Cardiac septum (tissue), 1 donor: ENCODE measurements at regions not wholly inside any gene's neighbourhood (a gene's known extent, or its start where the extent isn't known, plus 50 kb on each side); places are given as distances from the start of the nearest gene placed in this dataset.
"Not testable (repeated sequence)": the region's sequence is repeated elsewhere in the genome, so short reads cannot be mapped to it uniquely, and the experiment has no call there.

Experiments used
- DNase-seq: peaks from one replicate; pipeline ENCODE4 v3.0.0-alpha.2; 2020; ENCODE audit warnings: low spot score
- intact Hi-C: fragments of 100-400 bp; cut with DNase I; formaldehyde crosslinking; loops from one replicate; pipeline ENCODE4 v1.14.0; 2022
- donor health status: DM: no; HTN: no; CAD: no.

DNA sequence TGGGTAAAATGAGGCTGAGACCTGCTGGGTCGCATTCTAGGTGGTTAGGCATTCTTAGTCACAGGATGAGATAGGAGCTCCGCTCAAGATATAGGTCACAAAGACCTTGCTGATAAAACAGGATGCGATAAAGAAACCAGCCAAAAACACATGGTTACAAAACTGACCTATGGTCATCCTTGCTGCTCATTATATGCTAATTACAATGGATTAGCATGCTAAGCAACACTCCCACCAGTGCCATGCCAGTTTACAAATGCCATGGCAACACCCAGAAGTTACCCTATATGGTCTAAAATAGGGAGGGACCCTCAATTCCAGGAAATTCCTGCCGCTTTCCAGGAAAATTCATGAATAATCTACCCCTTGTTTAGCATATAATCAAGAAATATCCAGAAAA lies 132.4 kb downstream of the BRMS1L start:
- intact Hi-C loops: no loop called here

DNA sequence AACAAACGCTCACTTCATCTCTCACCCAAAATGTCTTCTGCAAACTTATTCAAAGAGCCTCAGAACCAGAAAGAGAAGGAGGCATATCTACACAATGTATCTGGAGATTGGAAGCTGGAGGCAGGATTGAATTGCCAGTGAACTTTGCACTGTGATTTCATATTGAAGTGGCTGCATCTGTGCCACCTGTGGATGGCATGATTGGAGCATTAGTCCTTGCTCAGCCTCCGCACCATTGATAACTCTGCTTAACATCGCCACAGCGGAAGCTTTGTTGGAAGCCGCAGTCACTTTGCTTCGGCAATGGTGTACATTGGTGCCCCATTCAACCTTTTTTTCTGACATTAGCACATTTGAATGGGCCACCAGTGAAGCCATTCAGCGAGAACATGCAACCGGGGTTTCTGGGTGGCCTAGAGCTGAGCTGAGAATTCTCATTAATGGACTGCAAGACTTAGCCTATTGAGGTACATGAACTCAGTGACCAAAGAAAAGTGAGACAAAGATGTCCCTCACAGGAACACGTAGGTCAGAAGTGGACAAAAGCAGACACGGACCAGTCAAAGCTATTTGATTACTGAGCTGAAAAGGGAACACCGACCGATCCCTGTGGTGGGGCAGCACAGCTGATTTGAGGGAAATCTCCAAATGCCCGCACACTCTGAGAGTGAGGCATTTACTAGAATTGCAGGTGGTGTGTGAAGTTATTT lies 130.4 kb downstream of the BRMS1L start:
- intact Hi-C loops: no loop called here
- DNase-seq: no peak

More for the DNA sequence above, 132.4 kb downstream of the BRMS1L start:
- DNase-seq: no peak

DNA sequence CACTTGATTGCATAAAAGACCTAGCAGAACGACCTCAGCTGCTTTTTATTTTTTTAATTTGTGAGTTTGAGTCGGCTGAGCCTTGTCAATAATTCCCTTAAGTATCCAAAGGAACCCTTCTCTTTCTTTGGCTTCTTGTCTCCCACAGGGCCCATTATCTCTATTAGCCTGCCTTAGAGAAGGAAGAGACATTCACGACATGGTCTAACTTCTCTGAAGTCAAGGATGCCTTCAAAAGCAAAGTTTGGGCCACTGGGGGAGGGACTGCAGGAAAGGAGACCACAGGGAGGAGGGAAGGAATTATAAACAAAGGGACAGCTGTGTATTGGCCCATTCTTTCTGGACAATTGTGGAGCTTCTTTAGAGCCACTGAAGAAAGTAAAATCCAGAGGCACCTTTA lies 126.4 kb downstream of the BRMS1L start:
- no peak for DNase-seq
- intact Hi-C loops: no loop called here

DNA sequence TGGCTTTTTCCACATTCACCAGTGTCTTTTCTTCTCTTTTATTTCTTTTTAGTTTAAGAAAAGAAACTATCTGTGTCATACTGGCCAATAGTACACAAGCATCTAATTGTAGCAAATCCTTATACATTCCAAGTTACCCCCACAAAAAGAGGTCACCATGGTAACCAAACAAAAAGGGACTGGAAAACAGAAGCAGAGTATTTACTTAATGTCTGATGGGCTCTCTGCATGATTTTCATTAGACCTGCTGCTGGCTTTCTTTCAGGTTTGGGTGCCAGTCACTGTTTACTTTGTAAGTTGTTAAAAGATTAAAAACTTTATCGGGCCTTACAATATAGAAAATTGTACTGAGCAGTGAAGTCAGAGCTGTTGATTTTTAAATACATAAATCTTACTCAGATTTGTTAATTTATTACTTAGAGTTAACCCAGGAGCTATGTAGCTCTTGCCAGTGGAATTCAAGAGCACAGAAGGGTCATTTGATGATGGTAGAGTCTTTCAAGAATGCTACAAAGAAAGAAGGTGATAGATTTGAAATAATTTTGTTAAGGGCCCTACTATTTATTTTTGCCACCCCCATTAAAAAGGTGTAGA lies 123.9 kb downstream of the BRMS1L start:
- intact Hi-C loops: no loop called here

DNA sequence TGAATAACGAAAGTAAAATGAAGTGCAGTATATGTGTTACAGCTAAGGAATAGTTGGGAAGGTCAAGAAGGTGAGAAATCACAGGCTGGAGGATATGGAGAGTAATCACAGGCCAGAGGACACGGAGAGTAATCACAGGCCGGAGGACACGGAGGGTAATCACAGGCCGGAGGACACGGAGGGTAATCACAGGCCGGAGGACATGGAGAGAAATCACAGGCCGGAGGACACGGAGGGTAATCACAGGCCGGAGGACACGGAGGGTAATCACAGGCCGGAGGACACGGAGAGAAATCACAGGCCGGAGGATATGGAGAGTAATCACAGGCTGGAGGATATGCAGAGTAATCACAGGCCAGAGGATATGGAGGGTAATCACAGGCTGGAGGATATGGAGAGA lies 121.8 kb downstream of the BRMS1L start:
- intact Hi-C loops, DNase-seq: not testable (repeated sequence)

More for the DNA sequence above, 123.9 kb downstream of the BRMS1L start:
- DNase-seq: no peak

DNA sequence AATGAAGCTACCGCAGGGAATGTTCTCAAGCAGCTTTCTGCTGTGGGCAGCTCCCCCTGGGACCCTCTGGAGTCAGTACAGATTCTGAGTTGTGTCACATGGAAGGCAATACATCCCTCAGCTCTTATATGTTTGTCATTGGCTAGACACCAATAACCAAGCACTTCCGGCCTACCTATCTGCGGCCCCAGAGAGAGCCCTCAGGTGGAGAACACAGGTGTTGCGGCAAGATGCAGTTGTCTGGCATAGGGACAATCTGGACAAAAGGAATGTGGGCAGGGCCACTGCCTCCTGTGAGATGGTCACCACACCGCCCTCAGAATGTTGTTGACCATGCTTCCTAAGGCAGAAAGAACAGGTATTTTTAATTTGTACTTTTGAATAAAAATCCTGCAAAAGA lies 118.7 kb downstream of the BRMS1L start:
- intact Hi-C loops: no loop called here
- no peak for DNase-seq

DNA sequence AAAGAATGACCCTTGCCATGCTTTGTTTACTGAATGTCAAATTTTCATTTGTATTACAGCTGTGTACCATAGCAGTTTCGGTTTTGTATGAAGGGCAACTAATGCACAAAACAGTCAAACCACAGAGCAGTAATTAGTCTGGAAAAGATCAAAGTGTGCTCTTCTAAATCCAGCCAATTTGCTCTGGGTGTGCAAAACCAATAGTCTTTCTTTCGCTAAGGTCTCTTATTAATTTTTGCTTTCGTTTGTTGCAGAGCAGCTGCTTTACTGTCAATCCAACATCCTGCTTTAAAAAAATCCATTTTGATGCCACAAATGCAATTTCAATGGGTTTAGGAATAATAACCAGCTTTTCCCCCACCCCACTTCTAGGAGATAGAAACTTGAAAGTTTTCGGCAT lies 114.2 kb downstream of the BRMS1L start:
- no peak for DNase-seq
- intact Hi-C loops: no loop called here

DNA sequence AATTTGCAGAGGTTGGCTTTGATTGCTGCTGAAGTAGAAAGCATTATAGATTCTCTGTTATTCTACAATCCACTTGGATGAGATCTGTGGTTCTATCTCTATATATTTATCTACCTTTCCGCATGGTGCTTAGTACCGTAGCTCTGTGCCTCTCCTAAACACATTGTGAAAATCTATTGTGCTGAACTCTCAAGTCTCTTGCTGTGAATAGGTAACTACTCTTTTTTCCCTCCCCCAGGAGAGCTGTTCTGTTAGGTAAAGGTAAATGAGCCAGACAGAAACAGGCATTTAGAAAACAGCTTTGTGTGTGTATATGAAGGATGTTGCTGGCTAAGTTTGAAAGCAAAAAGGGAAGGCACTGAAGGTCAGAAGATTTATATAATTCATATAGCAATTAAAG lies 112.6 kb downstream of the BRMS1L start:
- intact Hi-C loops: no loop called here
- DNase-seq: no peak

DNA sequence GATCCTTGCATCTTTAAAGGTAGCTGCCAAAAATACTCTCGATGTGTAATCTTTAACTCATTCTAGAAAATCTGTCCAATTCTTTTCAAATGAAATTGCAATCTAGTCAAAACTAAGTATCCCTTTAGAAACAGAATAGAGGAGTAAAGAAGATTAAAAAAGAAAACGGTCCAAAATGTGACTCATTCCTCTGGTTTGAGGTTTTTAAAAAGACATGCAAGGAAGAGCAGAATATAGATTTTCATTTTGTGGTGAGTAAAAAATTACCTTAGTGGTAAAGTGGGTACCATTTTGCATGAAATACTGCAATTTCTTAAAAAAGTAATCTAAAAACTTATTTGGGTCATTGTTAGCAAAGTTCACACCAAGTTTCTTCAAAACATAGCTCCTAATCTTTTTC lies 108.4 kb downstream of the BRMS1L start:
- intact Hi-C loops: no loop called here
- no peak for DNase-seq

DNA sequence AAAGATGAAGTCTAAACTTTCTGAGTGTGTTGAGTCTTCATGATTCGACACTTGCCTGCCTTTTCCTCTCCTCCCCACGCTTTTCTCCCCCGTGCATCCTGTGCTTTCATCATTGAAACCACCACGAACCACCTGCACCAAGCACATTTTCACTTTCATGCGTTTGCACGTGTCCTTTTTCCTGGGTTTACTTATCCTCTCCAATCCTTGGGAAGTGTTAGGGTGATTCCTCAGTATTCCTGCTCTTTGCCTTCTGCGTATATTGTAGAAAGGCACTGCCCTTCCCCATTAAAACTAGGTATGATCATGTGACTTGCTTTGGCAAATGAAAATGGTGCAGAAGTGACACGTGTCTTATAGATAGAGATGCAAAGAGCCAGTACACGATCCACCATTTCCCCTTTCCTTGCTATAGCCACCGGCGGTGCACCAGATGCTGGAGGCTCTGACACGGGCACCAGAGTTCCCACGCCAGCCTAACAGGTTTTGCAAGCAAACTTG lies 106.6 kb downstream of the BRMS1L start:
- intact Hi-C loops: no loop called here
- no peak for DNase-seq

DNA sequence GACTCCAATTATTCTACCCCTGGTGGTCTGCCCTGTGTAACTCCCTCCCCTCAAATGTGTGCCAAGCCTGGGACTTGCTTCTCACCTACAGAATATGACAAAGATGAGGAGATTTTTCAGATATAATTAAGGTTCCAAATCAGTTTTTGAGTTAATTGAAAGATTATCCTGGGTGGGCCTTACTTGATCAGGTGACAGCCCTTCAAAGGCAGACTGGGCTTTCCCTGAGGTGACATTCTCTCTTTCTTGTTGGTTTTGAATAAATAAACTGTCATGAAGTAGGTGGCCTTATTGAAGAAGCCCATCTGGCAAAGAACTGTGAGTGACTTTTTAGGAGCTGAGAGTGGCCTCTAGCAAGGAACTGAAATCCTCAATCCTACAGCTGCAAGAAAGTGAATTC lies 106.0 kb downstream of the BRMS1L start:
- DNase-seq: no peak
- intact Hi-C loops: no loop called here

DNA sequence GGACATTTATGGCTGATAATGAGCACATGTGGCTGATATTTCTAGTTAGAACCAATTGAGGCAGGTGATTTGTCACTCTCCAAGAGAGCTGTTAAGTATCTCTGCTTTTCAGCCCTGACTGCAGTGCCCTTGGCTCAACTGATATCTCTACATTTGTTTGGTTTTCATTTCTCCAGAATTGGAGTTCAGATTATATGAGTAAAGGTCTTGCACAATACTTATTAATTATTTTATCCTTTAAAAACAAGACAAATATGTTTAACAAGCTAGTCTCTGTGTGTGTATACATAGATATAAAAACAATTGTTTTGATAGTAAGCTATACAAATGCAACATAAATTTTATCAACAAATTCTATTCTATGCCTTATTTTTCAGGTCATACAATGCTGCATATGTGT lies 105.2 kb downstream of the BRMS1L start:
- intact Hi-C loops: no loop called here
- DNase-seq: no peak

DNA sequence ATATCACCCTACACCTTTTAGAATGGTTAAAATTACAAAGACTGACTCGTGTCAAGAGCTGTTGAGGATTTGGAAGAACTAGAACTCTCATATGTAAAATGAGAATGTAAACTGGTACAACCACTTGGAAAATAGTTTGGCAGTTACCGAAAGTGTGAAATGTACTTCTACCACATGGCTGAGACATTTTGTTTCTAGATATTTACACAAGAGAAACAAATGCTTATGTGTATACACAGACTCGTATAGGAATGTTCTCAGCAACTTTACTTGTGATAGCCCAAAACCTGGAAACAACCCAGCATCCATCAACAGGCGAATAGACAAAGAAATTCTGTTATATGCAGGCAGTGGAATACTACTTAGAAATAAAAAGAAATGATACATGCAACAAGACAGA lies 103.0 kb downstream of the BRMS1L start:
- DNase-seq: no peak
- intact Hi-C loops: no loop called here

DNA sequence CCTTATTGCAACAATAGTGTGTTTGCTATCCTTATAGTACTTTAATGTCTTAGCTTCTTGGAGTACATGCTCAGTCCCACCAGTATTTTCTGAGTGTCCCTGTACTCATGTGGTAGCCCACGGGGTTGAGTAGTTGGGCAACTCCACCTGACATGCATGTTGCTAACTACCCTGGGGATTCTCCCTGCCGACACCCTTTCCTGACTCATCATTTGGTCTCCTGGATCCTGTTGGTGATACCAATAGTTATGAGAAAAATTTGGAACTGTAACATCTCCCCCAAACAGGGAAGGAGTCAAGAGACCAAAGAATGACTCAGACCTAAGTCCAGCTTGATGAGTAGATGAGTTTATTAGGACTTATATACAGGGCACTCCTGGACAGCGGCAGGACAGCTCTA lies 101.6 kb downstream of the BRMS1L start:
- intact Hi-C loops: no loop called here
- DNase-seq: no peak

DNA sequence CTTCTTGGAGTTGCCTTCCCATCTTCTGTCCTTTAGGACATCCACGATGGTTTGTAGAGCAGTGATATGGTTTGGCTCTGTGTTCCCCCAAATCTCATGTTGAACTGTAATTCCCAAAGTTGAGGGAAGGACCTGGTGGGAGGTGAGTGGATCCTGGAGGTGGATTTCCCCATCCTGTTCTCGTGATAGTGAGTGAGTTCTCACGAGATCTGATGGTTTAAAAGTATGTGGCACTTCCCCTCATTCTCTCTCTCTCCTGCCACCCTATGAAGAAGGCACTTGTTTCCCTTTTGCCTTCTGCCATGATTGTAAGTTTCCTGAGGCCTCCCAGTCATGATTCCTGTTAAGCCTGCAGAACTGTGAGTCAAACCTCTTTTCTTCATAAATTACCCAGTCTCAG lies 99.2 kb downstream of the BRMS1L start:
- intact Hi-C loops: no loop called here
- DNase-seq: no peak

DNA sequence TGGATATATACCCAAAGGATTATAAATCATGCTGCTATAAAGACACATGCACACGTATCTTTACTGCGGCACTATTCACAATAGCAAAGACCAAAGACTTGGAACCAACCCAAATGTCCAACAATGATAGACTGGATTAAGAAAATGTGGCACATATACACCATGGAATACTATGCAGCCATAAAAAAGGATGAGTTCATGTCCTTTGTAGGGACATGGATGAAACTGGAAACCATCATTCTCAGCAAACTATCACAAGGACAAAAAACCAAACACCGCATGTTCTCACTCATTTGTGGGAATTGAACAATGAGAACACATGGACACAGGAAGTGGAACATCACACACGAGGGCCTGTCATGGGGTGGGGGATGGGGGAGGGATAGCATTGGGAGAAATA lies 96.5 kb downstream of the BRMS1L start:
- intact Hi-C loops, DNase-seq: not testable (repeated sequence)

DNA sequence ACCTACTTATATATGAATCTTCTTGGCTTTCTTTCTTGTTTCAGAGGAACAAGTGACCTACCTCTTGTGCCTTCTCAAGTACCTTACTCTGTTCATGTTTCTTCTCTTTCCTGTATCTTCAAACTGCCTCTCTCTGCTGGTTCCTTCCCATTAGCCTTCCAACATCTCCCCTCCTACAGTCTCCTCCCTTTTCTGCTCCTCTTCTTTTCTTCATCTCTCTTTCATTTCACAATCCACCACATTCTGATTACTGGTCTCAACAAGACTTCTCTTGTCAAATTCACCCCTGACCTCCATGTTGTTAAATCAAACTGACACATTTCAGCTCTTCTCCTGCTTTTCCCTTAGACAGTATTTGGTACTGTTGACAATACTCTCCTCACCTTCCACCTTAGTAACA lies 95.6 kb downstream of the BRMS1L start:
- DNase-seq: no peak
- intact Hi-C loops: no loop called here
